Stimulated activated naive CD4-positive, alpha-beta T cell (primary cell): ENCODE measurements at regions not wholly inside any gene's neighbourhood (a gene's known extent, or its start where the extent isn't known, plus 50 kb on each side); places are given as distances from the start of the nearest gene placed in this dataset.

Experiments used
- DNase-seq, 6 experiments: peaks; one replicate each; lab custom pipeline; 2025; lab: John Stamatoyannopoulos, UW

DNA sequence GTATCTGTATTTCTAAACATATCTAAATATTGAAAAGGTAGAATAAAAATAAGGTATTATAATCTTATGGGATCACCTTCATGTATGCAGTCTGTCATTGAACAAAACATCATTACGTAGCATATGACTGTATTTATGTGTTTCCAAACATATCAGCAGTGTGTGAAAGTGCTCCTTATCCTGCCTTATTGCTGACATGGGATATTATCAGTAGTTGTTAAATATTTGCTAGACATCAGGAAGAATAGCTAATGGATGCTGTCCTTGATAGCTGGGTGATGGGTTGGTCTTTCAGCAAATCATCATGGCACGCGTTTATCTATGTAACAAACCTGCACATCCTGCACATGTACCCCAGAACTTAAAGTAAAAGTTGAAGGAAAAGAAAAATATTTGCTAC lies 59.1 kb upstream of the FAM20A start:
- DNase-seq, result no peak

DNA sequence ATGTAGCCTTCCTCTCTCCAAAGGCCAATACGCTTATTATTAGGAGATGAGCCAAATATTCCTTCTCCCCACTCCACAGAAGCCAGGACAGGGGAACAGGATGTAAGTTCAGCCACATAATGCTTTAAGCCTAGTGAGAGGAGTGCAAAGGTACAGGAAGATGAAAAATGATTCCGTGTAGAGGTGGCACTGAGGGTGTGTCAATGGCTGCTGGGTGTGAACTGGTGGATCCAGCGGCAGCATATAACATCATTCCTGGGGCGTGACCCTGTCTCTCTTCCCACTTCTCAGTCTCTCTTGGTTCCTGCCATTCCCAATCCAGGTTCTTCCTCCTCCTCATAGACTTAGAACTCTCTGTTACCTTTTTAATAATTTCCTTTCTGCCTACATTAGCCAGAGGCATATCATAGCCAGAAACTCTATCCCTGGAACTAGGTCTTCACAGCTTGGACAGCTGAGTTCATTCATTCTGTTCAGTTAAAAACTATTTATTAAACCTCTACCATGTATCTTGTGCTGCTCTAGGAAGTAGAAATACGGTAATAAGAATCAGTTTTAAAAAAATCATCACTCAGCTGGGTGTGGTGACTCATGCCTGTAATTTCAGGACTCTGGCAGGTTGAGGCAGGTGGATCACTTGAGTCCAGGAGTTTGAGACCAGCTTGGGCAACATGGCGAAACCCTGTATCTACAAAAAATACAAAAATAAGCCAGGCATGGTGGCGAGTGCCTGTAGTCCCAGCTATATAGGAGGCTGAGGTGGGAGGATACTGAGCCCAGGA lies 58.0 kb upstream of the FAM20A start:
- DNase-seq, result no peak

DNA sequence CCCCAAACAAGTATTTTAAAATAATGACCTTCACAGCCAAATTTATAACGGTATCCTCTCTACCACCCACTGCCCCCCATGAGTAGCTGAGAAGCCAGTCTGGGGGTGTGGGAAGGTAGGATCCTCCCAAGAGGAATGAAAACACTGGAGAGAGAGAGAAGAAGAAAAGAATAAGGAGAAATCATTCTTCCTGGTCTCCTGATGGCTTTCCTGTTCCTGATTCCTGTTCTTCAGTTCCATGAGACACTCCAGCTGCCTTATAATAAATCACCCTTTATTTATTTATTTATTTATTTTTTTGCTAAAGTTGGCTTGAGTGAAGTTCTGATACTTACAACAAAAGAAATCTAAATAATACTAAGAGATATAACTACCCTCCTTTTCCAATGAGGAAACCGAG lies 56.4 kb upstream of the FAM20A start:
- no peak for DNase-seq

DNA sequence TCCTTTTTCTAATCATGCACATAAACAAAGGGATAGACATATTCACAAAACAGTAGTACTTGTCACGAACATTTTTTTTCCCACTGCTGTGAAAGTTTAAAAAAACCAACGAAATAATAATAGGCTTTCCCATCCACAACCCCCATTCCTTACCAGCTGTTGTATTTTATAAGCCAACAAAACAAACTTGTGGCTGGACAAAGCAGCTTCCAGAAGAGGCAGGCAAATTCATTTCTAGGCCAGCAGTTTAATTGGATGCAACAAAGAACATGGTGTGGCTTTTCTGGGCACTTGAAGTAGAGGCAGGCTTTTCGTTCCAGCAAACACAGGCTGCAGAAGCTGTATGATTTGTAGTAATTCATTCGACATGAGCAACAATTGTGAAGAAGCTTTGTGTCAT lies 56.0 kb upstream of the FAM20A start:
- no peak for DNase-seq

DNA sequence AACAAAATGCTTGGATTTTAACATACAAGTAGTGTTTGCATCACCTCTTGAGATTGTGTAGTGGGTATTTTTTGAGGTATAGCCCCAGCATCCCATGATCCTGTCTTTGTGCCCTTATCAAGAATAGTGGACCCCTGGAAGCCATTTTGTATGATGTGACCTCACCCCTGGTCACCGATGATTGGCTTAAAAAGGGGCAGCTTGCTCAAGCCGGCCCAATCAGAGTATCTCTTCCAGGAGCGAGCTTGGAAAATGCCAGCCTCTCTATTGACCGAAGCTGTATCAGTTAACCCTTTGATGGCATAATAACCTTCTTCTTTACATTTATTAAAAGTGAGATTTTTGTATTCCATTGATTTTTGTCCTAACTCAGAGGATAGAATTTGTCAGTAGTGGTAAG lies 55.5 kb upstream of the FAM20A start:
- no peak for DNase-seq
